ENCODE measurements at regions not wholly inside any gene's neighbourhood (a gene's known extent, or its start where the extent isn't known, plus 50 kb on each side); places are given as distances from the start of the nearest gene placed in this dataset.

- TF ChIP-seq ZBTB26 (CRISPR knock-in tag; IDR thresholded peaks at IDR 0.05) (no peak), ASH1L (IDR thresholded peaks at IDR 0.05; ENCODE audit: borderline replicate concordance, low read depth, partially characterized antibody) (no peak), ZC3H11A (IDR thresholded peaks at IDR 0.05; ENCODE audit: low read depth, low read length) (no peak), CHD2 (IDR thresholded peaks at IDR 0.05; ENCODE audit: low read depth, low read length) (no peak), ELF2 (CRISPR knock-in tag; IDR thresholded peaks at IDR 0.05) (no peak), NCOA4 (IDR thresholded peaks at IDR 0.05; ENCODE audit: partially characterized antibody) (no peak), TRIM25 (IDR thresholded peaks at IDR 0.05; ENCODE audit: borderline replicate concordance) (no peak)
These were observed 59.3 kb upstream of the LHX8 start (continued) for GRCh38 chr1:75074831-75075395.

- Histone ChIP-seq H3K9ac (ENCODE audit: insufficient read depth in 1 of 2, low read depth in 2 of 2, low read length in 2 of 2) (no peak overlapping the region), H3K4me3 (no peak overlapping the region), H3K79me2 (ENCODE audit: control insufficient read depth, insufficient read depth, low read length) (no peaks in the 10 kb centered on the region), H2AFZ (ENCODE audit: low read depth, low read length) (no peak overlapping the region), H3K4me1 (replicated peaks in 1 of 2; ENCODE audit: control insufficient read depth in 2 of 2, insufficient read depth in 2 of 2, low read length in 2 of 2) (no peaks in the 10 kb centered on the region), H4K20me1 (replicated peaks; ENCODE audit: control insufficient read depth, insufficient read depth, low read length) (no peaks in the 10 kb centered on the region), H3K36me3 (ENCODE audit: control insufficient read depth, insufficient read depth, low read length) (no peaks in the 10 kb centered on the region), H3K27me3 (ENCODE audit: control insufficient read depth in 2 of 2, insufficient read depth in 2 of 2, low read length in 2 of 2) (no peaks in the 10 kb centered on the region), H3K9me3 (replicated peaks; ENCODE audit: control insufficient read depth, insufficient read depth, low read depth, low read length) (no peaks in the 10 kb centered on the region; the same call in none of the 2 replicates), H3K9me1 (ENCODE audit: control insufficient read depth, insufficient read depth, low read length) (no peaks in the 10 kb centered on the region), H3K27ac (ENCODE audit: extremely low read depth, low read depth, low read length) (no peak overlapping the region), H3K4me2 (ENCODE audit: insufficient read depth, low read length) (no peak overlapping the region)
- FAIRE-seq (no peak), ATAC-seq (no peak), DNase-seq (ENCODE audit: extremely low read depth in 1 of 4, low spot score in 3 of 4) (no peak)
- in situ Hi-C loops (cut with MboI) (no loop called here), intact Hi-C loops (cut with micrococcal nuclease) (no loop called here)
- no TSS peak for BruUV-seq (replicated peaks)
- 0% methylated on average over 4 of the region's 4 CpGs for WGBS (ENCODE audit: insufficient coverage, low coverage, missing lambda C conversion rate)
- ChIA-PET CTCF (ENCODE audit: low intra/inter-chr PET ratio) (no interaction called here), POLR2A (no interaction called here)
- TF ChIP-seq POLR2H (tag; IDR thresholded peaks at IDR 0.05; ENCODE audit: low read depth), result no peak
- no peak for TF ChIP-seq ZNF778 (CRISPR knock-in tag; IDR thresholded peaks at IDR 0.05)
- TF ChIP-seq PHF8 (IDR thresholded peaks at IDR 0.05; ENCODE audit: borderline replicate concordance, low read length), result no peak
- no peak for TF ChIP-seq ZFPM2 (CRISPR knock-in tag; IDR thresholded peaks at IDR 0.05)
- no peak for TF ChIP-seq POLR2G (IDR thresholded peaks at IDR 0.05; ENCODE audit: low read depth, low read length)
- no peak for TF ChIP-seq NFRKB (IDR thresholded peaks at IDR 0.05; ENCODE audit: low read depth)
- TF ChIP-seq FOXA1 (IDR thresholded peaks at IDR 0.05; ENCODE audit: borderline replicate concordance), result no peak
- TF ChIP-seq SIRT6 (IDR thresholded peaks at IDR 0.05; ENCODE audit: low read depth, low read length), result no peak
- TF ChIP-seq MYBL2 (IDR thresholded peaks at IDR 0.05; ENCODE audit: low read depth), result no peak
- TF ChIP-seq MYBL2 (CRISPR knock-in tag; IDR thresholded peaks at IDR 0.05; ENCODE audit: borderline replicate concordance), result no peak
- TF ChIP-seq ZNF184 (CRISPR knock-in tag; IDR thresholded peaks at IDR 0.05), result no peak
- TF ChIP-seq HNRNPL (IDR thresholded peaks at IDR 0.05; ENCODE audit: low read depth, low read length), result no peak
These were observed 54.5 kb upstream of the LHX8 start for GRCh38 chr1:75079538-75080290.

Measured in K562 (cell line).